GM19438 (cell line): ENCODE measurements at regions not wholly inside any gene's neighbourhood (a gene's known extent, or its start where the extent isn't known, plus 50 kb on each side); places are given as distances from the start of the nearest gene placed in this dataset.
"Not testable (repeated sequence)": the region's sequence is repeated elsewhere in the genome, so short reads cannot be mapped to it uniquely, and the experiment has no call there.

Experiments
- ATAC-seq: cut with Tn5 transposase; IDR thresholded peaks from one replicate; pipeline ENCODE4 v1.9.1; 2021; ENCODE audit warnings: low read depth; ENCODE audit not compliant: unreplicated experiment

GRCh38 chr5:90084342-90084741 lies 325.2 kb downstream of the CETN3 start:
- no peak for ATAC-seq

GRCh38 chr5:90073026-90073570 lies 336.5 kb downstream of the CETN3 start:
- ATAC-seq = not testable (repeated sequence)

- no peak for ATAC-seq
These were observed 337.9 kb downstream of the CETN3 start for GRCh38 chr5:90071656-90072055.

- no peak for ATAC-seq
These were observed 338.5 kb downstream of the CETN3 start for GRCh38 chr5:90071066-90071465.

GRCh38 chr5:90066920-90067319 lies 342.6 kb downstream of the CETN3 start:
- ATAC-seq = no peak

- no peak for ATAC-seq
These were observed 352.4 kb downstream of the CETN3 start for GRCh38 chr5:90056911-90057705.

GRCh38 chr5:90055831-90056328 lies 353.7 kb downstream of the CETN3 start:
- no peak for ATAC-seq

GRCh38 chr5:90054612-90055011 lies 354.9 kb downstream of the CETN3 start:
- no peak for ATAC-seq

- no peak for ATAC-seq
These were observed 357.8 kb downstream of the CETN3 start for GRCh38 chr5:90051756-90052155.

GRCh38 chr5:90050103-90050502 lies 359.5 kb downstream of the CETN3 start:
- no peak for ATAC-seq

GRCh38 chr5:90047113-90047512 lies 362.4 kb downstream of the CETN3 start:
- no peak for ATAC-seq

- not testable (repeated sequence) for ATAC-seq
These were observed 369.5 kb downstream of the CETN3 start for GRCh38 chr5:90040082-90040481.

- no peak for ATAC-seq
These were observed 371.9 kb downstream of the CETN3 start for GRCh38 chr5:90037646-90038045.

- no peak for ATAC-seq
These were observed 386.9 kb downstream of the CETN3 start for GRCh38 chr5:90022711-90023053.

- ATAC-seq = no peak
These were observed 387.4 kb downstream of the CETN3 start for GRCh38 chr5:90022002-90022710.

- ATAC-seq = peak; percentile 95
These were observed 388.7 kb downstream of the CETN3 start for GRCh38 chr5:90020575-90021538.

- no peak for ATAC-seq
These were observed 392.3 kb downstream of the CETN3 start for GRCh38 chr5:90017239-90017638.

GRCh38 chr5:90015584-90016018 lies 394.0 kb downstream of the CETN3 start:
- peak; percentile 86 for ATAC-seq

- peak; percentile 85 for ATAC-seq
These were observed 395.1 kb downstream of the CETN3 start for GRCh38 chr5:90014420-90014819.

- ATAC-seq = no peak
These were observed 409.2 kb downstream of the CETN3 start for GRCh38 chr5:90000351-90000750.
